ENCODE measurements at regions not wholly inside any gene's neighbourhood (a gene's known extent, or its start where the extent isn't known, plus 50 kb on each side); places are given as distances from the start of the nearest gene placed in this dataset.

DNA sequence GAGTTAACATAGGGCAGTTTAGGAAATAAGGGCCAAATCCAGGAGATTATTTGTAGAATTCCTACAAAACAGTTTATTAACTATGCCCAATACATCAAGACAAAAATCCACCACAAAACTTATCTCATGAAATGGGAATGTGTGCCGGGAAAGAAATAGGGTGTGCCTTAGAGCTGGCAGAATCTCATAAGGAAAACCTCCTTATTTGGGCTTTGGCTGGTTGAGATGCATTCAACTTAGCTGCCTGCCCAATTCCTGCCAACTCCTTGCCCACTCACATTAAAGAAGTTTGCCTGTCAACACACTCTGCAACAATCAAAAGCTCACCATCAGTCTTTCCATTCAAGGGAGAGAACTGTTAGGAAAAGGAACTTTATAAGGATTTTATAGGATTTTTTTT is 500.6 kb downstream of the SATB2 start:
- no peak for TF ChIP-seq POLR2A (IDR thresholded peaks at IDR 0.05)
- TF ChIP-seq, protein P1, sequence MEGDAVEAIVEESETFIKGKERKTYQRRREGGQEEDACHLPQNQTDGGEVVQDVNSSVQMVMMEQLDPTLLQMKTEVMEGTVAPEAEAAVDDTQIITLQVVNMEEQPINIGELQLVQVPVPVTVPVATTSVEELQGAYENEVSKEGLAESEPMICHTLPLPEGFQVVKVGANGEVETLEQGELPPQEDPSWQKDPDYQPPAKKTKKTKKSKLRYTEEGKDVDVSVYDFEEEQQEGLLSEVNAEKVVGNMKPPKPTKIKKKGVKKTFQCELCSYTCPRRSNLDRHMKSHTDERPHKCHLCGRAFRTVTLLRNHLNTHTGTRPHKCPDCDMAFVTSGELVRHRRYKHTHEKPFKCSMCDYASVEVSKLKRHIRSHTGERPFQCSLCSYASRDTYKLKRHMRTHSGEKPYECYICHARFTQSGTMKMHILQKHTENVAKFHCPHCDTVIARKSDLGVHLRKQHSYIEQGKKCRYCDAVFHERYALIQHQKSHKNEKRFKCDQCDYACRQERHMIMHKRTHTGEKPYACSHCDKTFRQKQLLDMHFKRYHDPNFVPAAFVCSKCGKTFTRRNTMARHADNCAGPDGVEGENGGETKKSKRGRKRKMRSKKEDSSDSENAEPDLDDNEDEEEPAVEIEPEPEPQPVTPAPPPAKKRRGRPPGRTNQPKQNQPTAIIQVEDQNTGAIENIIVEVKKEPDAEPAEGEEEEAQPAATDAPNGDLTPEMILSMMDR (IDR thresholded peaks at IDR 0.05): no peak
